RWPE2 (cell line): ENCODE measurements at regions not wholly inside any gene's neighbourhood (a gene's known extent, or its start where the extent isn't known, plus 50 kb on each side); places are given as distances from the start of the nearest gene placed in this dataset.

Experiments
- ATAC-seq: fragments of 200-7000 bp; cut with Tn5 transposase; 3 replicates; pipeline ENCODE4 v1.9.1; 2021; ENCODE audit warnings: low read depth
- DNase-seq: peaks from one replicate; pipeline ENCODE4 v3.0.0-alpha.2; 2020; ENCODE audit warnings: low spot score
- H3K27ac ChIP-seq: fragments of 450-650 bp; 2 replicates; pipeline ENCODE4 v1.5.1; 2017; ENCODE audit warnings: mild to moderate bottlenecking; ENCODE audit not compliant: poor library complexity, severe bottlenecking
- H3K27me3 ChIP-seq: fragments of 250-450 bp; sonication (Bioruptor Pico); 2 replicates; pipeline ENCODE4 v1.5.1; 2021; ENCODE audit warnings: mild to moderate bottlenecking, moderate library complexity; ENCODE audit not compliant: insufficient read depth, poor library complexity, severe bottlenecking
- H3K36me3 ChIP-seq: fragments of 250-450 bp; sonication (Bioruptor Pico); 2 replicates; pipeline ENCODE4 v1.5.1; 2020; ENCODE audit warnings: low read depth, mild to moderate bottlenecking, moderate library complexity
- H3K4me1 ChIP-seq: fragments of 250-450 bp; sonication (Bioruptor Pico); 2 replicates; pipeline ENCODE4 v1.5.1; 2021; ENCODE audit warnings: mild to moderate bottlenecking, moderate library complexity; ENCODE audit not compliant: insufficient read depth, poor library complexity, severe bottlenecking
- H3K4me3 ChIP-seq: fragments of 250-450 bp; sonication (Bioruptor Pico); 2 replicates; pipeline ENCODE4 v1.5.1; 2021; ENCODE audit warnings: mild to moderate bottlenecking, moderate library complexity; ENCODE audit not compliant: severe bottlenecking
- H3K9me3 ChIP-seq: fragments of 250-450 bp; sonication (Bioruptor Pico); 2 replicates; pipeline ENCODE4 v1.5.1; 2021; ENCODE audit warnings: mild to moderate bottlenecking, moderate library complexity; ENCODE audit not compliant: severe bottlenecking
- TF ChIP-seq, protein P1 (sequence below): fragments of 450-650 bp; IDR thresholded peaks from one replicate; pipeline ENCODE4 v1.5.1; 2017; ENCODE audit warnings: mild to moderate bottlenecking, moderate library complexity; ENCODE audit not compliant: poor library complexity, severe bottlenecking

DNA sequence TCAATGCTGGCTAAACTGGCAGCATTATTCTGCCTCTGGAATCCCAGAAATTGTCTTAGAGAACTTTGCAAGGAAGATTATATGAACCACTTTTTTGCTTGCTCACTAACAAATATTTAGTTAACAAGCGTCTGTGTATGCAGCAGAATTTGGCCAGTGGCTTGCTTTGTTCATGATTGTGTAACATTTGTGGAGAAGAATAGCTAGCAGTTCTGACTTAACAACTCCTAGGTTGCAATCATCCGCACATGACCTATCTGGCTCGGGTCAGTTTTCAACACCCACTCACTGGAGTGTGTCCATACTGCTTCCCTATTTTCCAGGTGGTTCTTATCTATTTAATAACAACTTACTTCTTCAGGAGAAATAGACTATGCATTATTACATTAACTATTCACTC is 98.5 kb downstream of the SNX18 start:
- ATAC-seq (no peak; the same call in 2 of the 3 replicates), DNase-seq (no peak)
- Histone ChIP-seq H3K4me3 (no peak overlapping the region), H3K4me1 (peaks cover 2% of the 10 kb centered on the region), H3K27me3 (no peaks in the 10 kb centered on the region), H3K9me3 (no peaks in the 10 kb centered on the region), H3K36me3 (no peaks in the 10 kb centered on the region), H3K27ac (no peak overlapping the region)
- TF ChIP-seq, protein P1, sequence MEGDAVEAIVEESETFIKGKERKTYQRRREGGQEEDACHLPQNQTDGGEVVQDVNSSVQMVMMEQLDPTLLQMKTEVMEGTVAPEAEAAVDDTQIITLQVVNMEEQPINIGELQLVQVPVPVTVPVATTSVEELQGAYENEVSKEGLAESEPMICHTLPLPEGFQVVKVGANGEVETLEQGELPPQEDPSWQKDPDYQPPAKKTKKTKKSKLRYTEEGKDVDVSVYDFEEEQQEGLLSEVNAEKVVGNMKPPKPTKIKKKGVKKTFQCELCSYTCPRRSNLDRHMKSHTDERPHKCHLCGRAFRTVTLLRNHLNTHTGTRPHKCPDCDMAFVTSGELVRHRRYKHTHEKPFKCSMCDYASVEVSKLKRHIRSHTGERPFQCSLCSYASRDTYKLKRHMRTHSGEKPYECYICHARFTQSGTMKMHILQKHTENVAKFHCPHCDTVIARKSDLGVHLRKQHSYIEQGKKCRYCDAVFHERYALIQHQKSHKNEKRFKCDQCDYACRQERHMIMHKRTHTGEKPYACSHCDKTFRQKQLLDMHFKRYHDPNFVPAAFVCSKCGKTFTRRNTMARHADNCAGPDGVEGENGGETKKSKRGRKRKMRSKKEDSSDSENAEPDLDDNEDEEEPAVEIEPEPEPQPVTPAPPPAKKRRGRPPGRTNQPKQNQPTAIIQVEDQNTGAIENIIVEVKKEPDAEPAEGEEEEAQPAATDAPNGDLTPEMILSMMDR: no peak

DNA sequence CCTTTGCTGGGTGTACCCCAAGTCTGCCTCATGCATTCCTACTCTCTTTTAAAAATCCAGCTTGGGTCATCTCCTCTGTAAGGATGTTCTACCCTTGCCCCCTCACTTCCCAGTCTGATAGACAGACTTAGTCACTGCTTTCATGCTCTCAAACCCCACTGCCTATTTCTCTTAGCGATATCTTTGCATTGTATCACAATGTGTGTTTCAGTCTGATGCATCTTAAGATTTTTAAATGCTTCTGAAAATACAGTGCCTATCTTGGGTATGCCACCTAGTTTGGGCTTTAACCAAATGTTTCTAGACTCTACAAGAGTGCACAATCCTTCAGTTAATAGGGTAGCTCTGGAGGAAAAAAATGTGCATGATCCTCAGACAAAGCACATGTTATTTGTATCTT is 97.8 kb downstream of the SNX18 start:
- no peaks in the 10 kb centered on the region for H3K27me3 ChIP-seq
- H3K9me3 ChIP-seq: no peaks in the 10 kb centered on the region
- H3K27ac ChIP-seq: no peak overlapping the region
- ATAC-seq: no peak
- H3K36me3 ChIP-seq: no peaks in the 10 kb centered on the region
- TF ChIP-seq, protein P1: no peak
- no peak overlapping the region for H3K4me3 ChIP-seq
- no peak for DNase-seq
- no peaks in the 10 kb centered on the region for H3K4me1 ChIP-seq

- TF ChIP-seq, protein P1: no peak
- Histone ChIP-seq H3K27ac (no peak overlapping the region), H3K4me1 (no peaks in the 10 kb centered on the region), H3K9me3 (no peaks in the 10 kb centered on the region), H3K27me3 (no peaks in the 10 kb centered on the region), H3K36me3 (no peaks in the 10 kb centered on the region), H3K4me3 (no peak overlapping the region)
- ATAC-seq (no peak), DNase-seq (no peak)
These were observed 95.2 kb downstream of the SNX18 start for GRCh38 chr5:54612711-54613110.

GRCh38 chr5:54611290-54611951 is 93.9 kb downstream of the SNX18 start:
- Histone ChIP-seq H3K9me3 (no peaks in the 10 kb centered on the region), H3K4me3 (no peak overlapping the region), H3K27ac (no peak overlapping the region), H3K27me3 (no peaks in the 10 kb centered on the region), H3K36me3 (no peaks in the 10 kb centered on the region), H3K4me1 (no peaks in the 10 kb centered on the region)
- TF ChIP-seq, protein P1: no peak
- DNase-seq: no peak
- no peak for ATAC-seq

DNA sequence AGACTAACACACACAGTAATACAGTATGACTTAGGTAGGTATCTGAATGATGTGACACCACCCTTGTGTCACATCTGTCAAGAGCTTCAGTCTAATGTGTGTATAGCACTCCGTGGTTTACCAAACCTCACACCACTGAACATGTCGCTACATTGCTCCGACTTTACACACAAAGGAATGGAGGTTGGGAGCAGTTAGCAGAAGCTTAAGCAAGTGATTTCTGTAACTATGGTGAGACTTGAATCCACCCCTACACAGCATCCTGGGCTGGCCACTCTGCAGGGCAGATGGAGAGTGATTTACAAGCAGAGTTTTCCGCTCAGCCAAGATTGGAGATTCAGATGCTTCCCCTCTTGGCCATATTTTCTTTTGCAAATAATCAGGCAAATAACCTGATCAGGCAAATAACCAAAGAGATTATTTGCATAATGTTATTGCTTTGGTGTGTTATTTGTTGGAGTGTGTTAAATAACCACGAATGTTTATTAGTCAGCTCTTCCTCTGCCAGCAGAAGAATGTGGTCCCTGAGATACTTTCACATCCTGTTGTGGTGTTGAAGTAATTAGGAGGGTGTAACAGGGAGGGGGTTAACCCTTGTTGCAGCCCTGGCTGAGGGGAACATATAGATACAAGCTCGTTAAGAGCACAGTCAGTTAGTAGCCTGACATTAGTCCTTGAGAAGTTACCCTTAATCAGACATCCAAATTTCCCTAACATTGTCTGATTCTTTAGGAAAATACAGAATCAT is 92.8 kb downstream of the SNX18 start:
- no peak for ATAC-seq
- DNase-seq: no peak
- H3K4me3 ChIP-seq: no peak overlapping the region

More for the DNA sequence above, 92.8 kb downstream of the SNX18 start:
- TF ChIP-seq, protein P1: no peak
- Histone ChIP-seq H3K9me3 (no peaks in the 10 kb centered on the region), H3K27ac (no peak overlapping the region), H3K27me3 (no peaks in the 10 kb centered on the region), H3K4me1 (no peaks in the 10 kb centered on the region), H3K36me3 (no peaks in the 10 kb centered on the region)
